ENCODE measurements at regions not wholly inside any gene's neighbourhood (a gene's known extent, or its start where the extent isn't known, plus 50 kb on each side); places are given as distances from the start of the nearest gene placed in this dataset.
"Not testable (repeated sequence)": the region's sequence is repeated elsewhere in the genome, so short reads cannot be mapped to it uniquely, and the experiment has no call there.

DNA sequence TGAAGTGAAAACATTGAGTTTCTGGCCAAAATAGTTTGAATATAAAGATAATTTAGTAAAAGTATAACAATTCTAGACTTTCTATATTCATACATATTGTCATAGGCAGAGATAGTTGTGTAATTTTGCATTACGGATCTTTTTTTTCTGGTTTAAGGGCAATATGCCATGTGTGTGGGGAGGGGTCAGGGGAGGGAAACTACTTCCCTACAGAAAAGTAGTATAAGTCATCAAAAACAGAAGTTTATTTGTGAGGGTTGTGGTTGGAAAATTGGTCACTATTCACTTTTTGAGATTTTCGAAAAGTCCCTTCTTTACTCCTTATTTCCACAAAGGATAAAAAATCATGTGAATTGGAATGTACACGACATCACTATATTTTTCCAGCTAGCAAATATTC is 288.2 kb upstream of the PREP start:
- CTCF ChIA-PET = no interaction called here
- Mint-ChIP-seq H3K27ac (no peak overlapping the region), H3K4me3 (no peak overlapping the region), H3K4me1 (no peaks in the 10 kb centered on the region), H3K9me3 (peaks cover 23% of the 10 kb centered on the region), H3K36me3 (ENCODE audit: low read depth) (peaks cover 4% of the 10 kb centered on the region), H3K27me3 (peaks cover 22% of the 10 kb centered on the region)
- DNase-seq = no peak
- POLR2A ChIA-PET = no interaction called here

DNA sequence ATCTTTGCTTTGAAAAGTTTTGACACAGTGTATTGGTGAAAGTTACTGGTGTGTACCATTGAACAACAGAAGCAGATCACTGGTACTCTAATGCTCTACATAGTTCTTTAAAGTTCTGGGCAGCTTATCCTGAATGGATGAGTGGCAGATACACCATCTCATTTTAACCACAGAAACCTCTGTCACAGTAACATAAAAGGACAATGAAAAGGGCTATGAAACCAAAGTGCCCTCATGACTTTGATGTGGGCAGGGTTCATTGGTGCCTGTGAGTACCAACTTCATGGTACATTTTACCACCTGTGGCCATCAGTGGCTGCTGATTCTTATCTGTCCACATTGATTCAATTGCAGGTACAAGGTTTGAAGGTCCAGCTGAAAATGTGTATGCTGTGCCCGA is 285.7 kb upstream of the PREP start:
- POLR2A ChIA-PET = no interaction called here
- DNase-seq = no peak
- H3K27me3 Mint-ChIP-seq = peaks cover 15% of the 10 kb centered on the region
- no peak overlapping the region for H3K4me3 Mint-ChIP-seq
- no peaks in the 10 kb centered on the region for H3K4me1 Mint-ChIP-seq
- CTCF ChIA-PET = interaction anchor here (0.6 to 1.3 kb wide), 2 partner anchors 12 to 514 kb away, joined by 3 to 4 read pairs; no protein-coding TSS in a partner anchor
- H3K27ac Mint-ChIP-seq = no peak overlapping the region
- H3K36me3 Mint-ChIP-seq (ENCODE audit: low read depth) = peaks cover 4% of the 10 kb centered on the region
- H3K9me3 Mint-ChIP-seq = peaks cover 23% of the 10 kb centered on the region

GRCh38 chr6:105686793-105687192 is 283.9 kb upstream of the PREP start:
- H3K27me3 Mint-ChIP-seq; H3K4me3 Mint-ChIP-seq; H3K27ac Mint-ChIP-seq; POLR2A ChIA-PET; DNase-seq; H3K36me3 Mint-ChIP-seq (ENCODE audit: low read depth); H3K4me1 Mint-ChIP-seq: not testable (repeated sequence)
- CTCF ChIA-PET = interaction anchor here (0.6 kb wide), 1 partner anchor 23 kb away, joined by 3 read pairs; no protein-coding TSS in a partner anchor
- H3K9me3 Mint-ChIP-seq = peaks cover 26% of the 10 kb centered on the region

GRCh38 chr6:105681061-105681460 is 278.2 kb upstream of the PREP start:
- H3K4me1 Mint-ChIP-seq = no peaks in the 10 kb centered on the region
- CTCF ChIA-PET = no interaction called here
- H3K9me3 Mint-ChIP-seq = peaks cover 13% of the 10 kb centered on the region
- no peak overlapping the region for H3K27ac Mint-ChIP-seq
- DNase-seq = no peak
- no peak overlapping the region for H3K4me3 Mint-ChIP-seq
- H3K36me3 Mint-ChIP-seq (ENCODE audit: low read depth) = no peaks in the 10 kb centered on the region
- POLR2A ChIA-PET = no interaction called here
- H3K27me3 Mint-ChIP-seq = peaks cover 3% of the 10 kb centered on the region

DNA sequence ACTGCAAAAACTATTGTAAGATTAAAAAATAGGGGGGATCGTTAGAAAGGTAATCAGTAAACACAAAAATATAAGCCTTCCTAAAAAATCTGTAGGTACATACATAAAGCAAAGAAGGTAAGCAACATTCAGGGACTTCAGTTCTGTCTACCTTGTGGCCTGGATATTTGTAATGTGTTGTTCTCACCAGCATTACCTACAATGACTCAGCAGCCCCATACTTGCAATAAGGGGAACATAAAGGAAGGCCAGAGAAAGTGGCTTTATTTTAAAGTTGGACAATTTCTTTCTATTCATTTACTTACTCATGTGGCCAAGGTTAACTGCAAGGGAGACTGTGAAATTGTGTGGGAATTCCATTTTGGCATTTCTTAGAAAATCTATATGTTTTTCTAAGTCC is 277.2 kb upstream of the PREP start:
- CTCF ChIA-PET = no interaction called here
- Mint-ChIP-seq H3K27me3 (peaks cover 3% of the 10 kb centered on the region), H3K4me3 (no peak overlapping the region), H3K27ac (no peak overlapping the region), H3K4me1 (no peaks in the 10 kb centered on the region), H3K9me3 (peaks cover 13% of the 10 kb centered on the region), H3K36me3 (ENCODE audit: low read depth) (no peaks in the 10 kb centered on the region)
- DNase-seq = no peak
- POLR2A ChIA-PET = no interaction called here

DNA sequence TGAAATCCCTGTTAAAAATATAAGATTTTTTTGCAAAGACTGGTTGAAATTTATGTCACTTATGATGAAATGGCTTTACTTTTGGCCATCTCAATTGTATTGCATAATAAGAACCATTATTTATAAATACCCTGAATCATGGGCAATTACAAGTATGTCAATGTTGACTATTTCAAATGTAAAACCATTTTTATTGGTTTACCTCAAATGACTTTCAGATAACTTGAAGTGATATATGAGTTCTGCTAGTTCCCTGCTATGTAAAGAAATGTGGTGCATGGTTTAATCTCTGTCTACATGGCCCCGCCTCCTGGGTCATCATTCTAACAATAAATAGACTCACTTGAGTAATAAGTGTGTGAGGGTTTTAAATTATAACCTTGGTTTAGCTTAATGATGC is 275.6 kb upstream of the PREP start:
- H3K27me3 Mint-ChIP-seq = peaks cover 8% of the 10 kb centered on the region
- H3K4me3 Mint-ChIP-seq = no peak overlapping the region
- H3K9me3 Mint-ChIP-seq = peaks cover 13% of the 10 kb centered on the region
- POLR2A ChIA-PET = no interaction called here
- CTCF ChIA-PET = no interaction called here
- H3K4me1 Mint-ChIP-seq = no peaks in the 10 kb centered on the region
- H3K36me3 Mint-ChIP-seq (ENCODE audit: low read depth) = no peaks in the 10 kb centered on the region
- DNase-seq = no peak
- H3K27ac Mint-ChIP-seq = no peak overlapping the region

GRCh38 chr6:105677671-105678475 is 275.0 kb upstream of the PREP start:
- Mint-ChIP-seq H3K27ac (no peak overlapping the region), H3K36me3 (ENCODE audit: low read depth) (no peaks in the 10 kb centered on the region), H3K4me3 (no peak overlapping the region), H3K9me3 (peaks cover 13% of the 10 kb centered on the region), H3K4me1 (no peaks in the 10 kb centered on the region), H3K27me3 (peaks cover 12% of the 10 kb centered on the region)
- DNase-seq = no peak
- ChIA-PET CTCF (no interaction called here), POLR2A (no interaction called here)

GRCh38 chr6:105676857-105677256 is 274.0 kb upstream of the PREP start:
- H3K4me3 Mint-ChIP-seq = no peak overlapping the region
- POLR2A ChIA-PET = no interaction called here
- DNase-seq = no peak
- peaks cover 2% of the 10 kb centered on the region for H3K36me3 Mint-ChIP-seq (ENCODE audit: low read depth)
- CTCF ChIA-PET = interaction anchor here (1.1 to 1.2 kb wide), 2 partner anchors 12 to 28 kb away, joined by 3 to 4 read pairs; no protein-coding TSS in a partner anchor
- peaks cover 18% of the 10 kb centered on the region for H3K27me3 Mint-ChIP-seq
- H3K27ac Mint-ChIP-seq = no peak overlapping the region
- H3K9me3 Mint-ChIP-seq = peaks cover 11% of the 10 kb centered on the region
- no peaks in the 10 kb centered on the region for H3K4me1 Mint-ChIP-seq

DNA sequence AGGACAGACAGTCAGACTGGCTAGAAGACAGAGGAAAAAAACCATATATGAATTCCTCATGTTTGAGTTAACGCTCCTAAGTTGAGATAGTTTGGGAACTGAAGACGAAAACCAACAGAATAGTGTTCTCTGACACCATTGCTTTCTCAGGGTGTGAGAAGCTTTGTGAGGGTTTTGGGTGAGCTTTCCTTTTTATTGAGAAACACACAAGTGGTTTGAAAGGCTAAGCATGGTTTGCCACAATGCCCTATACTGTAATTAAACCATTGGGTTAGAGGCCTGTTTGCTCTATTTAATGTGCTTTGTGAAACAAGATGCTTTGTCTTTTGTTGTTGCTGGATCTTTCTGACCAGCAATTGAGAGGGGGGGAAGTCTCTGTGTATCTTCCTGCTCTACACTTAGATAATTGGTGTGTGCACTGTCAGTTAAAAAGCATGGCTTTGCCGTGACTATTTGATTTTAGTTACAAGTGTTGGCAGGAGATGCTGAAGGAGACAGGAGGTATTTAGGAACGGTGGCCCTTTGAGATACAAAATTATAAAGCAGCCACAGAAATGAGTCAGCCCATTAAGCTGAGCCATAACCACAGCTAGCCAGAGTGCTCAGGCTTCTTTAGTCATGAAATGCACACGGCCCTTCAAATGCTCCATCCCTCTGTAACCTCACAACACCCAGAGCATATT is 273.0 kb upstream of the PREP start:
- H3K9me3 Mint-ChIP-seq = peaks cover 2% of the 10 kb centered on the region

GRCh38 chr6:105672856-105673538 is 270.1 kb upstream of the PREP start:
- H3K36me3 Mint-ChIP-seq (ENCODE audit: low read depth); DNase-seq; POLR2A ChIA-PET; H3K27ac Mint-ChIP-seq; H3K9me3 Mint-ChIP-seq; H3K4me3 Mint-ChIP-seq; H3K4me1 Mint-ChIP-seq: not testable (repeated sequence)
- CTCF ChIA-PET = interaction anchor here (1.0 kb wide), 1 partner anchor 39 kb away, joined by 5 read pairs; no protein-coding TSS in a partner anchor
- H3K27me3 Mint-ChIP-seq = peaks cover 23% of the 10 kb centered on the region

More for the DNA sequence above, 273.0 kb upstream of the PREP start:
- Mint-ChIP-seq H3K4me1 (no peaks in the 10 kb centered on the region), H3K36me3 (ENCODE audit: low read depth) (peaks cover 3% of the 10 kb centered on the region), H3K4me3 (no peak overlapping the region), H3K27ac (no peak overlapping the region), H3K27me3 (peaks cover 24% of the 10 kb centered on the region)
- CTCF ChIA-PET = interaction anchor here (0.6 to 1.2 kb wide), 2 partner anchors 9 to 27 kb away, joined by 3 to 4 read pairs; no protein-coding TSS in a partner anchor
- POLR2A ChIA-PET = no interaction called here
- no peak for DNase-seq

GRCh38 chr6:105669232-105669631 is 266.4 kb upstream of the PREP start:
- Mint-ChIP-seq H3K27ac (no peak overlapping the region), H3K4me3 (no peak overlapping the region), H3K9me3 (peaks cover 10% of the 10 kb centered on the region), H3K27me3 (peaks cover 23% of the 10 kb centered on the region), H3K36me3 (ENCODE audit: low read depth) (peaks cover 4% of the 10 kb centered on the region), H3K4me1 (peaks cover 2% of the 10 kb centered on the region)
- CTCF ChIA-PET = interaction anchor here (1.0 to 2.7 kb wide), 2 partner anchors 11 to 40 kb away, joined by 4 to 6 read pairs; no protein-coding TSS in a partner anchor
- DNase-seq = no peak
- POLR2A ChIA-PET = no interaction called here

- ChIA-PET POLR2A (no interaction called here), CTCF (interaction anchor here (1.2 kb wide), 1 partner anchor 139 kb away, joined by 4 read pairs; no protein-coding TSS in a partner anchor)
- Mint-ChIP-seq H3K36me3 (ENCODE audit: low read depth) (peaks cover 1% of the 10 kb centered on the region), H3K9me3 (peaks cover 10% of the 10 kb centered on the region), H3K27ac (no peak overlapping the region), H3K27me3 (peaks cover 12% of the 10 kb centered on the region), H3K4me1 (peaks cover 2% of the 10 kb centered on the region), H3K4me3 (no peak overlapping the region)
- no peak for DNase-seq
These were observed 264.2 kb upstream of the PREP start for GRCh38 chr6:105667056-105667455.

- POLR2A ChIA-PET = no interaction called here
- Mint-ChIP-seq H3K9me3 (peaks cover 11% of the 10 kb centered on the region), H3K27me3 (peaks cover 12% of the 10 kb centered on the region), H3K4me3 (no peak overlapping the region), H3K27ac (no peak overlapping the region), H3K36me3 (ENCODE audit: low read depth) (no peaks in the 10 kb centered on the region), H3K4me1 (peaks cover 2% of the 10 kb centered on the region)
- DNase-seq = no peak
- CTCF ChIA-PET = no interaction called here
These were observed 262.0 kb upstream of the PREP start for GRCh38 chr6:105664931-105665330.
